ENCODE measurements at regions not wholly inside any gene's neighbourhood (a gene's known extent, or its start where the extent isn't known, plus 50 kb on each side); places are given as distances from the start of the nearest gene placed in this dataset.

DNA sequence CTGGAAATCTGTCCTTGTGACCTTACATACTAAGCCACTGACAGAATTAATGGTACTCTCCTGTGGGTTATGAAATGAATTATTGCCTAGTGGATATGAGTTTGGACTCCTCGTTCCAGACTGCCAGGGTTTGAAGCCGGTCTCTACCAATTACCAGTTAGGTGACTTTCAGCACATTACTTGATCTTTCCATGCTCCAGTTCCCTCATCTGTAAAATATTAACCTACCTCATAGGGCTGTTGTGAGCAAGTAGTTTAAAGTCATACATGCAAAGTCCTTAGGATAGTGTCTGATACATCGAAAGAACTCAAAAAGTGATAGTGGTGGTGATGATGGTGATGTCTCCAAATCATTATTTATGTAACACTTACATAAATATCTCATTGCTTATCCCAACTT is 373.5 kb upstream of the ARX start:
- H3K27me3 ChIP-seq (ENCODE audit: insufficient read depth, low read length): no peaks in the 10 kb centered on the region
- H3K4me2 ChIP-seq (ENCODE audit: insufficient read depth, low read length): no peak overlapping the region
- no peaks in the 10 kb centered on the region for H3K79me2 ChIP-seq (ENCODE audit: insufficient read depth, low read length)
- H4K20me1 ChIP-seq (ENCODE audit: insufficient read depth, low read length): no peaks in the 10 kb centered on the region
- no peaks in the 10 kb centered on the region for H3K36me3 ChIP-seq (ENCODE audit: insufficient read depth, low read length)
- H3K27ac ChIP-seq (ENCODE audit: low read depth, low read length): no peak overlapping the region
- DNase-seq (ENCODE audit: insufficient read length, low spot score, missing footprints): no peak
- H3K4me3 ChIP-seq (ENCODE audit: insufficient read depth, low read length): no peak overlapping the region
- no peak for TF ChIP-seq CTCF (IDR thresholded peaks at IDR 0.05; ENCODE audit: extremely low read depth, low read depth, low read length)
- H3K9me3 ChIP-seq (ENCODE audit: low read depth, low read length): no peaks in the 10 kb centered on the region
- no peaks in the 10 kb centered on the region for H3K4me1 ChIP-seq (ENCODE audit: insufficient read depth, low read length)
- no peak overlapping the region for H2AFZ ChIP-seq (ENCODE audit: low read length)

DNA sequence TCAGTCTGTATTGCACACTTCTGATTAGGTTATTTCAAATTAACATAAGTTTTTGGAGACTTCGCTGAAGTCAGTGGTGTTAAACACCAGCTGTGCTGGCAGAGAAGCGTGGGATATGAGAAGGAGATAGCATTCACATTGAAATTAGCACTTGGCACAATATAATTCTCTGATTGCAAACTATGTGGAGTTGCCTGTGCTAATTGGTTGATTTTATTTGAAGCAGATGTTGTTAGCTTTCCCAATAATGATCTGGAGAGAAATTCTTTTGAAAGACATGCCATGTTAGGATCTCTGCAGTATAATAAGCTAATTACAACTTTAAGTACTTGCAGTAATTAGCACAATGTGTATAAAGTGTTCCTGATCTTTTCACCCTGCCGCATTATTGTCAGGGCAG is 367.4 kb upstream of the ARX start:
- Histone ChIP-seq H3K79me2 (ENCODE audit: insufficient read depth, low read length) (no peaks in the 10 kb centered on the region), H3K36me3 (ENCODE audit: insufficient read depth, low read length) (no peaks in the 10 kb centered on the region), H3K9me3 (ENCODE audit: low read depth, low read length) (no peaks in the 10 kb centered on the region), H2AFZ (ENCODE audit: low read length) (no peak overlapping the region), H3K27ac (ENCODE audit: low read depth, low read length) (no peak overlapping the region), H3K4me3 (ENCODE audit: insufficient read depth, low read length) (no peak overlapping the region), H3K4me2 (ENCODE audit: insufficient read depth, low read length) (no peak overlapping the region), H3K27me3 (ENCODE audit: insufficient read depth, low read length) (no peaks in the 10 kb centered on the region), H4K20me1 (ENCODE audit: insufficient read depth, low read length) (no peaks in the 10 kb centered on the region), H3K4me1 (ENCODE audit: insufficient read depth, low read length) (no peaks in the 10 kb centered on the region)
- no peak for TF ChIP-seq CTCF (IDR thresholded peaks at IDR 0.05; ENCODE audit: extremely low read depth, low read depth, low read length)
- no peak for DNase-seq (ENCODE audit: insufficient read length, low spot score, missing footprints)

- Histone ChIP-seq H3K27ac (ENCODE audit: low read depth, low read length) (no peak overlapping the region), H3K4me2 (ENCODE audit: insufficient read depth, low read length) (no peak overlapping the region), H3K79me2 (ENCODE audit: insufficient read depth, low read length) (no peaks in the 10 kb centered on the region), H3K27me3 (ENCODE audit: insufficient read depth, low read length) (no peaks in the 10 kb centered on the region), H3K4me3 (ENCODE audit: insufficient read depth, low read length) (no peak overlapping the region), H4K20me1 (ENCODE audit: insufficient read depth, low read length) (no peaks in the 10 kb centered on the region), H3K4me1 (ENCODE audit: insufficient read depth, low read length) (no peaks in the 10 kb centered on the region), H3K9me3 (ENCODE audit: low read depth, low read length) (no peaks in the 10 kb centered on the region), H2AFZ (ENCODE audit: low read length) (no peak overlapping the region), H3K36me3 (ENCODE audit: insufficient read depth, low read length) (no peaks in the 10 kb centered on the region)
- TF ChIP-seq CTCF (IDR thresholded peaks at IDR 0.05; ENCODE audit: extremely low read depth, low read depth, low read length): no peak
- DNase-seq (ENCODE audit: insufficient read length, low spot score, missing footprints): no peak
These were observed 340.7 kb upstream of the ARX start for GRCh38 chrX:25356456-25356855.

DNA sequence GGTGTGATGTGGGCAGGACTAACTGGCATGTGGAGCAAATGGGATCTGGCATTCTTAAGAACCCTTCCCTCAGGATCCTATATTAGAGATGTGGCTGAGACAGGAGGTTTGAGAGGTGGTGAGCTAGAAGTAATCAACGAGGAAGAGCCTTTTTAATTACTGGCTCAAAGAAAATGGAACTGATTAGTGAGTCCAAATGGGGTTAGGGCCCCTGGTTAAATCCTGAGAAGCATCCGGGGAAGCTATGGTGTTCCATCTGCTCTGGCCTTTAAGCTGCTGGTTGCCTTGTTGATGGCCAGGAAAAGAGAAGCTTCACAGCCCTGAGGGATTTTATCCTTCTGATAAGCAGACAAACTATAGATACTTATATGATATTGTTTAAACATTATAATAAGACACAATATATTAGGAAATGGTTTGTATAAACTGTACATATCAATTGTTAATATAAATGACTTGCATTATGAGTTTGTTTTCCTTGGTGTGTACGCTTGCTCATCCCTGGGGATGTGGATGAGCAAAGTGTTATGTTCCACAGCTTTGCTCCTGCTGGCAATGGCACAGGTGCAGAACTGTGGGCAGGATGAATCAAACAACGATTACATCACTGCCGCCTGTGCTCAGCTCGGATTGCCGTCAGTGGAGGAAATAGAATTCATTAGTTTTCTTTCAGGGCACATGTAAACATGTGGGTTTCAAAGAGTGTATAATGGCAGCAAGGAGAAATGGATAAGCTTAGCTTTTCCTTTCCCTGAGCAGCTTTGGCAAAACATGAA is 328.6 kb upstream of the ARX start:
- no peak overlapping the region for H3K4me2 ChIP-seq (ENCODE audit: insufficient read depth, low read length)
- H3K27me3 ChIP-seq (ENCODE audit: insufficient read depth, low read length): no peaks in the 10 kb centered on the region
- H3K27ac ChIP-seq (ENCODE audit: low read depth, low read length): no peak overlapping the region
- no peak overlapping the region for H2AFZ ChIP-seq (ENCODE audit: low read length)
- DNase-seq (ENCODE audit: insufficient read length, low spot score, missing footprints): no peak
- no peaks in the 10 kb centered on the region for H4K20me1 ChIP-seq (ENCODE audit: insufficient read depth, low read length)
- H3K9me3 ChIP-seq (ENCODE audit: low read depth, low read length): no peaks in the 10 kb centered on the region
- no peak overlapping the region for H3K4me3 ChIP-seq (ENCODE audit: insufficient read depth, low read length)
- no peaks in the 10 kb centered on the region for H3K4me1 ChIP-seq (ENCODE audit: insufficient read depth, low read length)
- H3K36me3 ChIP-seq (ENCODE audit: insufficient read depth, low read length): no peaks in the 10 kb centered on the region
- TF ChIP-seq CTCF (IDR thresholded peaks at IDR 0.05; ENCODE audit: extremely low read depth, low read depth, low read length): no peak
- no peaks in the 10 kb centered on the region for H3K79me2 ChIP-seq (ENCODE audit: insufficient read depth, low read length)

Data from osteoblast (primary cell).